ENCODE measurements at regions not wholly inside any gene's neighbourhood (a gene's known extent, or its start where the extent isn't known, plus 50 kb on each side); places are given as distances from the start of the nearest gene placed in this dataset.

DNA sequence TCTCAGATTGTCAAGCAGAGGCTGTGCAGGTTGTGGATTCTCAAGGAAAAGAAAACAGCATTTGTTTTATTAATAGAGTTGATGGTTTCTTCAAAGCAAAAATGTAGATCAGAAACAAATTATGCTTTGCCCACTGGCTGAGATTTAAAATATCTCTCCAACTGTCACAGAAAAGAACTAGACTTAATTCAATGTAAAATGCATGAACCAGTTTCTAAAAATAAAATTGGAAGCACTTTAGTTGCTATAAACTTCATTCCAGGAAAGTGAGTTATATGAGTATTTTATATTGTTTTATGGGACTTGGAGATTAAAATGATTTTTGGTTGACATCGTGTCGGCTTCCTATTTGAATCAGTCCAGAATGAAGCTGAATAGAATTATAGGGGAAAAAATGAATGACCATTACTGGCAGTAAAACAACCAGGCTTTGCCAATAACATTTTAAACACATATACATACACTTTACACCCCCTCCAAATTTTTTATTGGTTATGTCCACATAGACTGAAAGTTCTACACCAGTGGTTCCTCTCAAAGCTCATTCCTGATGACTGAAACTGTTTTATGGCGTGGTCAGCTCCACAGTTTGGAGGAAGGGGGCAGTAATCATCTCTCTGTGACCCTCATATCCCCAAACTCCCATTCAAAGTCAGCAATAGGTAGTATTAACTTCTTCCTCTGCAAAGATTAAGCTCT, 55.5 kb upstream of the DAAM1 start:
- TF ChIP-seq, protein P1, sequence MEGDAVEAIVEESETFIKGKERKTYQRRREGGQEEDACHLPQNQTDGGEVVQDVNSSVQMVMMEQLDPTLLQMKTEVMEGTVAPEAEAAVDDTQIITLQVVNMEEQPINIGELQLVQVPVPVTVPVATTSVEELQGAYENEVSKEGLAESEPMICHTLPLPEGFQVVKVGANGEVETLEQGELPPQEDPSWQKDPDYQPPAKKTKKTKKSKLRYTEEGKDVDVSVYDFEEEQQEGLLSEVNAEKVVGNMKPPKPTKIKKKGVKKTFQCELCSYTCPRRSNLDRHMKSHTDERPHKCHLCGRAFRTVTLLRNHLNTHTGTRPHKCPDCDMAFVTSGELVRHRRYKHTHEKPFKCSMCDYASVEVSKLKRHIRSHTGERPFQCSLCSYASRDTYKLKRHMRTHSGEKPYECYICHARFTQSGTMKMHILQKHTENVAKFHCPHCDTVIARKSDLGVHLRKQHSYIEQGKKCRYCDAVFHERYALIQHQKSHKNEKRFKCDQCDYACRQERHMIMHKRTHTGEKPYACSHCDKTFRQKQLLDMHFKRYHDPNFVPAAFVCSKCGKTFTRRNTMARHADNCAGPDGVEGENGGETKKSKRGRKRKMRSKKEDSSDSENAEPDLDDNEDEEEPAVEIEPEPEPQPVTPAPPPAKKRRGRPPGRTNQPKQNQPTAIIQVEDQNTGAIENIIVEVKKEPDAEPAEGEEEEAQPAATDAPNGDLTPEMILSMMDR (IDR thresholded peaks at IDR 0.05; ENCODE audit: extremely low read depth in 1 of 2, insufficient read depth in 1 of 2, low read depth in 1 of 2, low read length in 2 of 2) = peak in 1 of 2 donors; percentile 34
- no peak for TF ChIP-seq MAX (IDR thresholded peaks at IDR 0.05; ENCODE audit: insufficient read depth, insufficient read length)
- no peak for TF ChIP-seq MYC (IDR thresholded peaks at IDR 0.05; ENCODE audit: low read depth, low read length)
- TF ChIP-seq JUN (IDR thresholded peaks at IDR 0.05; ENCODE audit: borderline replicate concordance, insufficient read depth, insufficient read length, low read depth) = no peak
- no peak for TF ChIP-seq POLR2A (IDR thresholded peaks at IDR 0.05; ENCODE audit: low read depth, low read length)
- TF ChIP-seq EZH2 (IDR thresholded peaks at IDR 0.05; ENCODE audit: borderline replicate concordance, low read depth, low read length, severe bottlenecking) = no peak
- no peak for TF ChIP-seq POLR2AphosphoS5 (IDR thresholded peaks at IDR 0.05; ENCODE audit: insufficient read depth, low read depth, low read length)
- TF ChIP-seq FOS (IDR thresholded peaks at IDR 0.05; ENCODE audit: borderline replicate concordance, insufficient read depth, low read length) = no peak
- TF ChIP-seq GATA2 (IDR thresholded peaks at IDR 0.05; ENCODE audit: insufficient read depth, insufficient read length, low read depth, low read length) = no peak
